HCT116 (cell line): ENCODE measurements at regions not wholly inside any gene's neighbourhood (a gene's known extent, or its start where the extent isn't known, plus 50 kb on each side); places are given as distances from the start of the nearest gene placed in this dataset.

ENCODE experiments used
- ATAC-seq: fragments of 200-7000 bp; cut with Tn5 transposase; 2 replicates; pipeline ENCODE4 v1.9.1; 2020; ENCODE audit warnings: mild to moderate bottlenecking, moderate library complexity
- BruUV-seq: library from RNA; stranded (reverse); fragments of 400-500 nt; replicated peaks from 2 replicates; lab custom pipeline; 2021; lab: Mats Ljungman, UMichigan
- CTCF ChIA-PET: fragments of 300-600 bp; sonication (Branson Sonifier 250); formaldehyde crosslinking; loops from one replicate; lab custom pipeline; 2021; ENCODE audit warnings: antibody characterized with exemption; lab: Charles Lee
- POLR2A ChIA-PET: fragments of 300-600, 350-600 bp; sonication (Branson Sonifier 250); formaldehyde crosslinking; loops from one replicate; lab custom pipeline; 2021; ENCODE audit warnings: antibody characterized with exemption; lab: Charles Lee
- RAD21 ChIA-PET, 2 experiments: fragments of 300-600 bp; sonication (Branson Sonifier 250); formaldehyde crosslinking; loops; one replicate each; lab custom pipeline; 2023; ENCODE audit warnings: low total read pairs in 2 of 2; ENCODE audit not compliant: uncharacterized antibody in 2 of 2, unreplicated experiment in 2 of 2, low non-redundant PET in 1 of 2; lab: Charles Lee
- DNase-seq: peaks from one replicate; pipeline ENCODE4 v3.0.0-alpha.2; 2010; ENCODE audit warnings: low read depth, low spot score
- H2AFZ ChIP-seq: fragments of 200-600 bp; shearing (Covaris generic), sonication (generic); 2 replicates; pipeline ENCODE4 v1.6.1; 2017; ENCODE audit warnings: low read depth, mixed run types, mixed read lengths, antibody characterized with exemption, low read length; ENCODE audit not compliant: poor library complexity, severe bottlenecking
- H3K27ac ChIP-seq: 2 replicates; pipeline ENCODE4 v1.5.1; 2012; ENCODE audit warnings: low read depth, low read length
- H3K27me3 ChIP-seq: fragments of 200-600 bp; sonication (generic); 2 replicates; pipeline ENCODE4 v1.6.1; 2016; ENCODE audit warnings: mixed run types, low read length, mixed read lengths; ENCODE audit not compliant: insufficient read depth
- H3K36me3 ChIP-seq, 2 experiments: fragments of 200-500 bp in 1 of 2; fragments of 200-600 bp in 1 of 2; sonication (Bioruptor generic) in 1 of 2; sonication (generic) in 1 of 2; 2 replicates each; pipeline versions ENCODE4 v1.5.1 to v1.6.1; 2014 to 2016; ENCODE audit warnings: low read length in 2 of 2, inconsistent platforms in 1 of 2, mixed read lengths in 1 of 2, mixed run types in 1 of 2; ENCODE audit not compliant: insufficient read depth in 2 of 2, control insufficient read depth in 1 of 2
- H3K4me1 ChIP-seq, 2 experiments: fragments of 200-600 bp in 1 of 2; sonication (generic) in 1 of 2; 2 replicates each; pipeline versions ENCODE4 v1.5.1 to v1.6.1; 2012 to 2017; ENCODE audit warnings: low read length in 2 of 2, inconsistent platforms in 1 of 2, mild to moderate bottlenecking in 1 of 2, mixed read lengths in 1 of 2, mixed run types in 1 of 2, moderate library complexity in 1 of 2; ENCODE audit not compliant: insufficient read depth in 2 of 2, control insufficient read depth in 1 of 2
- H3K4me2 ChIP-seq: fragments of 200-600 bp; sonication (generic); 2 replicates; pipeline ENCODE4 v1.6.1; 2017; ENCODE audit warnings: mixed run types, low read length, mixed read lengths
- H3K4me3 ChIP-seq, 2 experiments: fragments of 200-600 bp in 1 of 2; sonication (generic) in 1 of 2; replicated peaks in 1 of 2; 2 replicates each; pipeline ENCODE4 v1.5.1; 2011 to 2016; ENCODE audit warnings: low read length in 2 of 2, control low read depth in 1 of 2, low read depth in 1 of 2, mild to moderate bottlenecking in 1 of 2, mixed read lengths in 1 of 2, mixed run types in 1 of 2
- H3K79me2 ChIP-seq: fragments of 200-600 bp; sonication (generic); 2 replicates; pipeline ENCODE4 v1.6.1; 2017; ENCODE audit warnings: mild to moderate bottlenecking, mixed run types, low read length, moderate library complexity, mixed read lengths; ENCODE audit not compliant: insufficient read depth
- H3K9ac ChIP-seq: fragments of 200-600 bp; sonication (generic); 2 replicates; pipeline ENCODE4 v1.6.1; 2016; ENCODE audit warnings: low read length, mixed read lengths
- H3K9me2 ChIP-seq: fragments of 200-600 bp; sonication (generic), shearing (Covaris generic); 2 replicates; pipeline ENCODE4 v1.6.1; 2017; ENCODE audit warnings: mixed run types, mild to moderate bottlenecking, moderate library complexity; ENCODE audit not compliant: insufficient read depth
- H3K9me3 ChIP-seq, 2 experiments: fragments of 200-500 bp in 1 of 2; fragments of 200-600 bp in 1 of 2; sonication (Bioruptor generic) in 1 of 2; sonication (generic) in 1 of 2; 2 replicates each; pipeline ENCODE4 v1.6.1; 2014 to 2017; ENCODE audit warnings: low read length in 2 of 2, mixed read lengths in 2 of 2, inconsistent platforms in 1 of 2, low read depth in 1 of 2, mild to moderate bottlenecking in 1 of 2, mixed run types in 1 of 2, moderate library complexity in 1 of 2; ENCODE audit not compliant: control insufficient read depth in 1 of 2, insufficient read depth in 1 of 2
- H4K20me1 ChIP-seq: fragments of 200-600 bp; sonication (generic), shearing (Covaris generic); 2 replicates; pipeline ENCODE4 v1.6.1; 2017; ENCODE audit warnings: mixed run types, mild to moderate bottlenecking, moderate library complexity; ENCODE audit not compliant: insufficient read depth
- ATF3 ChIP-seq: IDR thresholded peaks from 2 replicates; pipeline ENCODE4 v1.6.1; 2012
- CBX3 ChIP-seq: IDR thresholded peaks from 2 replicates; pipeline ENCODE4 v1.6.1; 2012; ENCODE audit warnings: low read depth
- CEBPB ChIP-seq: IDR thresholded peaks from 2 replicates; pipeline ENCODE4 v1.6.1; 2012; ENCODE audit warnings: low read depth
- CTCF ChIP-seq, 3 experiments: fragments of 200-600 bp in 1 of 3; sonication (generic) in 1 of 3; IDR thresholded peaks in 2 of 3; conservative IDR thresholded peaks in 1 of 3; 2 replicates each; pipeline ENCODE4 v1.5.1; 2012 to 2017; ENCODE audit warnings: low read depth in 2 of 3, low read length in 2 of 3, antibody characterized with exemption in 1 of 3, borderline replicate concordance in 1 of 3, control low read depth in 1 of 3, mild to moderate bottlenecking in 1 of 3, mixed read lengths in 1 of 3, mixed run types in 1 of 3, moderate library complexity in 1 of 3; ENCODE audit not compliant: insufficient read depth in 1 of 3
- ELF1 ChIP-seq: IDR thresholded peaks from 2 replicates; pipeline ENCODE4 v1.6.1; 2012; ENCODE audit warnings: low read depth, borderline replicate concordance
- EZH2 ChIP-seq: fragments of 200-600 bp; sonication (generic); IDR thresholded peaks from 2 replicates; pipeline ENCODE4 v1.6.1; 2017; ENCODE audit warnings: antibody characterized with exemption, mixed run types
- EZH2phosphoT487 ChIP-seq: fragments of 200-600 bp; IDR thresholded peaks from 2 replicates; pipeline ENCODE4 v1.6.1; 2018; ENCODE audit warnings: antibody characterized with exemption, borderline replicate concordance
- JUND ChIP-seq: IDR thresholded peaks from 2 replicates; pipeline ENCODE4 v1.6.1; 2012
- MAX ChIP-seq: IDR thresholded peaks from 2 replicates; pipeline ENCODE4 v1.6.1; 2012
- POLR2A ChIP-seq: IDR thresholded peaks from 2 replicates; pipeline ENCODE4 v1.7.0; 2011; ENCODE audit warnings: borderline replicate concordance; ENCODE audit not compliant: insufficient read depth, insufficient read length; ENCODE audit errors: extremely low read depth
- POLR2AphosphoS5 ChIP-seq: IDR thresholded peaks from 2 replicates; pipeline ENCODE4 v1.6.1; 2011; ENCODE audit warnings: mild to moderate bottlenecking, low read depth, low read length, moderate library complexity
- REST ChIP-seq: IDR thresholded peaks from 2 replicates; pipeline ENCODE4 v1.6.1; 2012; ENCODE audit warnings: low read depth
- SIN3A ChIP-seq: IDR thresholded peaks from 2 replicates; pipeline ENCODE4 v1.6.1; 2012; ENCODE audit warnings: low read depth
- SP1 ChIP-seq: IDR thresholded peaks from 2 replicates; pipeline ENCODE4 v1.6.1; 2012; ENCODE audit warnings: low read depth
- TCF7L2 ChIP-seq: IDR thresholded peaks from 2 replicates; pipeline ENCODE4 v1.7.0; 2011; ENCODE audit warnings: borderline replicate concordance, inconsistent platforms; ENCODE audit not compliant: insufficient read depth, insufficient read length; ENCODE audit errors: extremely low read depth
- YY1 ChIP-seq: IDR thresholded peaks from 2 replicates; pipeline ENCODE4 v1.6.1; 2011; ENCODE audit warnings: low read length, low read depth, moderate library complexity, mild to moderate bottlenecking; ENCODE audit not compliant: insufficient replicate concordance; ENCODE audit errors: extremely low read depth
- ZBTB33 ChIP-seq: IDR thresholded peaks from 2 replicates; pipeline ENCODE4 v1.6.1; 2011; ENCODE audit warnings: mild to moderate bottlenecking, low read length, moderate library complexity; ENCODE audit not compliant: insufficient replicate concordance; ENCODE audit errors: extremely low read depth
- ZNF274 ChIP-seq: fragments of 200-500 bp; sonication (Bioruptor generic); IDR thresholded peaks from 2 replicates; pipeline ENCODE4 v1.6.1; 2014; ENCODE audit warnings: mild to moderate bottlenecking, low read depth, low read length, inconsistent platforms
- intact Hi-C: fragments of 100-400 bp; cut with micrococcal nuclease; formaldehyde crosslinking; loops from 2 replicates; pipeline ENCODE4 v1.10.0; 2022

GRCh38 chr21:35833388-35833787, 226.9 kb downstream of the SETD4 start:
- CTCF ChIA-PET = no interaction called here
- H3K4me1 ChIP-seq = peaks cover 3 to 4% of the 10 kb centered on the region in 2 experiments; a peak in 2 of 4 replicates
- H3K4me3 ChIP-seq = no peak overlapping the region
- DNase-seq = no peak
- no peaks in the 10 kb centered on the region for H3K79me2 ChIP-seq
- H3K27ac ChIP-seq = no peak overlapping the region
- POLR2A ChIA-PET = no interaction called here
- H3K9ac ChIP-seq = no peak overlapping the region
- no TSS peak for BruUV-seq
- H3K36me3 ChIP-seq = no peaks in the 10 kb centered on the region
- TF ChIP-seq CTCF (IDR thresholded peaks at IDR 0.05 in 2 of 3, conservative IDR thresholded peaks at IDR 0.05 in 1 of 3; ENCODE audit: borderline replicate concordance in 1 of 3, insufficient read depth in 1 of 3, low read depth in 2 of 3, low read length in 2 of 3) (no peak), ELF1 (no peak), SP1 (no peak), EZH2phosphoT487 (no peak), MAX (no peak), POLR2AphosphoS5 (no peak), ZBTB33 (no peak), TCF7L2 (no peak), YY1 (no peak), ATF3 (no peak), REST (no peak), JUND (no peak), ZNF274 (no peak), POLR2A (no peak), CBX3 (no peak), SIN3A (no peak), CEBPB (no peak), EZH2 (no peak)
- H2AFZ ChIP-seq = no peak overlapping the region
- no peaks in the 10 kb centered on the region for H4K20me1 ChIP-seq
- ATAC-seq = no peak
- intact Hi-C loops = no loop called here
- no peak overlapping the region for H3K4me2 ChIP-seq
- no peaks in the 10 kb centered on the region for H3K27me3 ChIP-seq
- H3K9me2 ChIP-seq = no peaks in the 10 kb centered on the region
- H3K9me3 ChIP-seq = no peaks in the 10 kb centered on the region
- RAD21 ChIA-PET = no interaction called here
